NCI-H510A treated with DMSO at 0.1 percent for 48 hours (cell line): ENCODE measurements at regions not wholly inside any gene's neighbourhood (a gene's known extent, or its start where the extent isn't known, plus 50 kb on each side); places are given as distances from the start of the nearest gene placed in this dataset.
"Not testable (repeated sequence)": the region's sequence is repeated elsewhere in the genome, so short reads cannot be mapped to it uniquely, and the experiment has no call there.

Experiments used
- DNase-seq: peaks from one replicate; lab custom pipeline; 2025; lab: John Stamatoyannopoulos, UW

GRCh38 chr4:126440297-126440696, 1125.5 kb downstream of the FAT4 start:
- DNase-seq: no peak

- no peak for DNase-seq
Measured at GRCh38 chr4:126441173-126442035, 1126.6 kb downstream of the FAT4 start.

GRCh38 chr4:126445596-126445995, 1130.8 kb downstream of the FAT4 start:
- DNase-seq: no peak

- no peak for DNase-seq
Measured at GRCh38 chr4:126446917-126447316, 1132.2 kb downstream of the FAT4 start.

GRCh38 chr4:126448086-126448845, 1133.5 kb downstream of the FAT4 start:
- DNase-seq: no peak

- DNase-seq: no peak
Measured at GRCh38 chr4:126451237-126451873, 1136.6 kb downstream of the FAT4 start.

- DNase-seq: no peak
Measured at GRCh38 chr4:126455865-126456264, 1141.1 kb downstream of the FAT4 start.

GRCh38 chr4:126458993-126459392, 1144.2 kb downstream of the FAT4 start:
- no peak for DNase-seq

GRCh38 chr4:126465341-126465740, 1150.6 kb downstream of the FAT4 start:
- DNase-seq: no peak

GRCh38 chr4:126466848-126467247, 1152.1 kb downstream of the FAT4 start:
- DNase-seq: no peak

- DNase-seq: no peak
Measured at GRCh38 chr4:126468144-126468543, 1153.4 kb downstream of the FAT4 start.

GRCh38 chr4:126470862-126471261, 1156.1 kb downstream of the FAT4 start:
- DNase-seq: no peak

GRCh38 chr4:126475730-126476129, 1157.0 kb upstream of the INTU start:
- no peak for DNase-seq

- DNase-seq: no peak
Measured at GRCh38 chr4:126479709-126480108, 1153.0 kb upstream of the INTU start.

GRCh38 chr4:126482311-126482710, 1150.4 kb upstream of the INTU start:
- DNase-seq: no peak

GRCh38 chr4:126486377-126486776, 1146.4 kb upstream of the INTU start:
- DNase-seq: no peak

GRCh38 chr4:126489826-126490463, 1142.8 kb upstream of the INTU start:
- no peak for DNase-seq

- no peak for DNase-seq
Measured at GRCh38 chr4:126495163-126495752, 1137.5 kb upstream of the INTU start.

GRCh38 chr4:126512979-126513378, 1119.8 kb upstream of the INTU start:
- no peak for DNase-seq

GRCh38 chr4:126513596-126513995, 1119.2 kb upstream of the INTU start:
- no peak for DNase-seq

- DNase-seq: no peak
Measured at GRCh38 chr4:126520731-126521130, 1112.0 kb upstream of the INTU start.

- DNase-seq: not testable (repeated sequence)
Measured at GRCh38 chr4:126525400-126525799, 1107.4 kb upstream of the INTU start.
